Brain microvascular endothelial cell (primary cell): ENCODE measurements at regions not wholly inside any gene's neighbourhood (a gene's known extent, or its start where the extent isn't known, plus 50 kb on each side); places are given as distances from the start of the nearest gene placed in this dataset.

ENCODE experiments used
- DNase-seq: peaks from one replicate; pipeline ENCODE4 v3.0.0-alpha.2; 2020
- H3K27ac ChIP-seq: fragments of 250-450 bp; sonication (Bioruptor Pico); 2 replicates; pipeline ENCODE4 v1.5.1; 2020; ENCODE audit warnings: mild to moderate bottlenecking, moderate library complexity
- H3K27me3 ChIP-seq: fragments of 250-450 bp; sonication (Bioruptor Pico); replicated peaks from 2 replicates; pipeline ENCODE4 v1.5.1; 2020; ENCODE audit warnings: mild to moderate bottlenecking
- H3K36me3 ChIP-seq: fragments of 250-450 bp; sonication (Bioruptor Pico); replicated peaks from 2 replicates; pipeline ENCODE4 v1.5.1; 2020; ENCODE audit warnings: mild to moderate bottlenecking
- H3K4me3 ChIP-seq: 2 replicates; pipeline ENCODE4 v1.5.1; 2011; ENCODE audit warnings: low read depth, mild to moderate bottlenecking, control low read depth, low read length, moderate library complexity
- CTCF ChIP-seq: IDR thresholded peaks from 2 replicates; pipeline ENCODE4 v1.5.1; 2011; ENCODE audit warnings: low read depth, mild to moderate bottlenecking, moderate library complexity, low read length, control low read depth, inconsistent platforms; ENCODE audit errors: missing control alignments
- in situ Hi-C: cut with HindIII; loops from 2 replicates; pipeline ENCODE4 v1.10.0; 2017; ENCODE audit warnings: low sequenced_read_pairs, low pct_ligation_motif_present

- in situ Hi-C loops, result no loop called here
- TF ChIP-seq CTCF, result no peak
- Histone ChIP-seq H3K27me3 (no peaks in the 10 kb centered on the region), H3K27ac (no peak overlapping the region), H3K36me3 (no peaks in the 10 kb centered on the region), H3K4me3 (no peak overlapping the region)
- DNase-seq, result no peak
Observed at GRCh38 chr5:125215593-125215992, 469.2 kb upstream of the ZNF608 start.

DNA sequence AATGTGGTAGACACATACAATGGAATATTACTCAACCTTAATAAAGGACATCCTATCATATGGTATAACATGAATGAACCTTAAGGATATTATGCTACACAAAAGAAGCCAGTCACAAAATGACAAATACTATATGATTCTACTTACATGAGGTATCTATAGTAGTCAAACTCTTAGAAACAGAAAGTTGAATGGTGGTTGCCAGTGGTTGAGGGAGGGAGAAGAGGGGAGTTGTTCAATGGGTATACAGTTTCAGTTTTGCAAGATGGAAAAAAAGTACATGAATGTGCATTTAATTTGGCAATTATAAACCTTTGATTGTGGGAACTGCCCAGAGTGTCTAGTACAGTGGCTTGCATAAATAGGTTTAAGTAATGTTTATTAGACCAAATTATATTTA lies 473.3 kb upstream of the ZNF608 start:
- in situ Hi-C loops, result no loop called here
- TF ChIP-seq CTCF, result no peak
- H3K4me3 ChIP-seq, result no peak overlapping the region
- no peaks in the 10 kb centered on the region for H3K36me3 ChIP-seq
- DNase-seq, result no peak
- H3K27ac ChIP-seq, result no peak overlapping the region
- no peaks in the 10 kb centered on the region for H3K27me3 ChIP-seq

DNA sequence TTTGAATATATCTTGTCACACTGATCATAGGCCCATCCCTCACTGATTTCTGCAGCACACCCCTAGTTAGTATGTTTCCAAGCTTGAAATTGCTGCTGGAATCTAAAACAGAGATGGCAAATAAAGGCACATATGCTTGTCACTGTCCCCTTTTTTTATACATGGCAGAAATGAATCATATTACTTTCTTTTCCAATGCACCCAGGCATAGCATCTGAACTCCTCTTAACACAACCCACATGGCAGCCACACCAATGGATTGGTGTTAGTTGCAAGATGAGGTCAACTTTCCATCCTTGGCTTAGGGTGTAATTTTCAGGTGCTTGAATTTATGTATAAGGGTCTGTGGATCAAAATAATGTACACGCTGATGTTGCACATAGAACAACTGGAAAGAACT lies 473.8 kb upstream of the ZNF608 start:
- H3K27me3 ChIP-seq, result no peaks in the 10 kb centered on the region
- no peaks in the 10 kb centered on the region for H3K36me3 ChIP-seq
- no peak for TF ChIP-seq CTCF
- H3K27ac ChIP-seq, result no peak overlapping the region
- H3K4me3 ChIP-seq, result no peak overlapping the region
- in situ Hi-C loops, result no loop called here
- no peak for DNase-seq

DNA sequence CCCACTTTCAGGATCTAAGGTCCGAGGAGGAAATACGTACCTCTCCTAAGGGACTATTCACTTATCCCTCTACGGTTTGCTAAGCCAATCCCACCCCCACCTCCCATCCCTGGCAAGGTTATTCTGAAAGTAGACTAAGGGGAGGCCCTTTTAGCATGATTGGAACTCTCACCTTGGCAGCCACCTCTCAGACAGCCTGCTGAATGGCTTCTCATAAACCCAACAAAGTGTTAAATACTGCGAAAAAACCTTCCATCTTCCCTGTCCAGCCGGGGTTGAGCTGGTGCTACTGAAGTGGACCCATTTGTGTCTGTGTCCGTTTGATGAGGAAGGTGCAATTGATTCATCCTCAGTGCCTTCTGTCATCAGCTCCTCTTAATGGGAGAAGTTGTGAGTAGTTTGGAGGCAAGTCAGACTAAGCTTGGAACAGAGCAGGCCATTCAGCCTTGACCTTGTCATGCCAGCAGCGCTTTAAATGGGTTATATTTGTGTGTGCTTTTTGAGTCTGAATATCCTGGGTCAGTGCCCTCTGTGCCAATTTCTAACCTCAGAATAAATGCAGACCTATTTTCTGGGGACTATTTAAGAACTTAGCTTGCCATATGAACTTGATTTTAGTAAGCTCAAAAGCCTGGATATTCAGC lies 476.3 kb upstream of the ZNF608 start:
- TF ChIP-seq CTCF, result no peak
- Histone ChIP-seq H3K4me3 (no peak overlapping the region), H3K27me3 (no peaks in the 10 kb centered on the region), H3K27ac (no peak overlapping the region), H3K36me3 (no peaks in the 10 kb centered on the region)
- no peak for DNase-seq
- in situ Hi-C loops, result no loop called here

GRCh38 chr5:125225424-125225823 lies 479.0 kb upstream of the ZNF608 start:
- no peak overlapping the region for H3K27ac ChIP-seq
- DNase-seq, result no peak
- H3K27me3 ChIP-seq, result no peaks in the 10 kb centered on the region
- H3K36me3 ChIP-seq, result no peaks in the 10 kb centered on the region
- no peak overlapping the region for H3K4me3 ChIP-seq
- in situ Hi-C loops, result no loop called here
- TF ChIP-seq CTCF, result no peak

GRCh38 chr5:125226825-125227224 lies 480.4 kb upstream of the ZNF608 start:
- in situ Hi-C loops, result no loop called here
- no peak overlapping the region for H3K27ac ChIP-seq
- no peak for DNase-seq

More at GRCh38 chr5:125226825-125227224, 480.4 kb upstream of the ZNF608 start:
- no peaks in the 10 kb centered on the region for H3K36me3 ChIP-seq
- no peak overlapping the region for H3K4me3 ChIP-seq
- no peaks in the 10 kb centered on the region for H3K27me3 ChIP-seq
- TF ChIP-seq CTCF, result no peak
